PC-9 (cell line): ENCODE measurements at regions not wholly inside any gene's neighbourhood (a gene's known extent, or its start where the extent isn't known, plus 50 kb on each side); places are given as distances from the start of the nearest gene placed in this dataset.

Source experiments
- BruUV-seq: library from RNA; stranded (reverse); fragments of 400-500 nt; replicated peaks from 2 replicates; lab custom pipeline; 2021; lab: Mats Ljungman, UMichigan
- CTCF ChIA-PET: fragments of 300-600 bp; sonication (Branson Sonifier 250); formaldehyde crosslinking; loops from one replicate; lab custom pipeline; 2022; ENCODE audit warnings: antibody characterized with exemption; lab: Charles Lee
- POLR2A ChIA-PET: fragments of 300-600 bp; sonication (Branson Sonifier 250); formaldehyde crosslinking; loops from one replicate; lab custom pipeline; 2022; ENCODE audit warnings: antibody characterized with exemption; ENCODE audit not compliant: unreplicated experiment; lab: Charles Lee
- DNase-seq, 2 experiments: peaks; one replicate each; pipeline versions ENCODE4 v3.0.0 to v3.0.0-alpha.2; 2015 to 2022; ENCODE audit warnings: mixed read lengths in 1 of 2
- H2AFZ ChIP-seq: fragments of 200-600 bp; sonication (generic); 2 replicates; pipeline ENCODE4 v1.8.1; 2017; ENCODE audit warnings: antibody characterized with exemption
- H3F3A ChIP-seq: fragments of 200-600 bp; sonication (generic); 2 replicates; pipeline ENCODE4 v1.8.1; 2017; ENCODE audit warnings: antibody characterized with exemption, mild to moderate bottlenecking, low read depth; ENCODE audit not compliant: insufficient read depth
- H3K27ac ChIP-seq: fragments of 200-600 bp; sonication (generic); 2 replicates; pipeline ENCODE4 v1.6.1; 2016; ENCODE audit warnings: mixed run types
- H3K27me3 ChIP-seq: fragments of 200-600 bp; sonication (generic); 2 replicates; pipeline ENCODE4 v1.6.1; 2016; ENCODE audit warnings: low read depth, mixed run types; ENCODE audit not compliant: insufficient read depth
- H3K36me3 ChIP-seq: fragments of 200-600 bp; sonication (generic); 2 replicates; pipeline ENCODE4 v1.6.1; 2016; ENCODE audit warnings: low read depth, mixed run types
- H3K4me1 ChIP-seq: fragments of 200-600 bp; sonication (generic); replicated peaks from 2 replicates; pipeline ENCODE4 v1.6.1; 2016; ENCODE audit warnings: mixed run types; ENCODE audit not compliant: insufficient read depth
- H3K4me2 ChIP-seq: fragments of 200-600 bp; sonication (generic); 2 replicates; pipeline ENCODE4 v1.6.1; 2017; ENCODE audit warnings: mixed run types
- H3K4me3 ChIP-seq: fragments of 200-600 bp; sonication (generic); 2 replicates; pipeline ENCODE4 v1.6.1; 2016; ENCODE audit warnings: mixed run types
- H3K79me2 ChIP-seq: fragments of 200-600 bp; sonication (generic); 2 replicates; pipeline ENCODE4 v1.6.1; 2017; ENCODE audit warnings: low read depth, mixed run types
- H3K9me2 ChIP-seq: fragments of 200-600 bp; sonication (generic); 2 replicates; pipeline ENCODE4 v1.8.1; 2017; ENCODE audit warnings: mild to moderate bottlenecking; ENCODE audit not compliant: insufficient read depth
- H3K9me3 ChIP-seq: fragments of 200-600 bp; sonication (generic); 2 replicates; pipeline ENCODE4 v1.8.1; 2016; ENCODE audit warnings: low read depth; ENCODE audit not compliant: insufficient read depth
- H4K20me1 ChIP-seq: fragments of 200-600 bp; sonication (generic); 2 replicates; pipeline ENCODE4 v1.8.1; 2017; ENCODE audit not compliant: insufficient read depth
- EZH2 ChIP-seq: fragments of 200-600 bp; sonication (generic); IDR thresholded peaks from 2 replicates; pipeline ENCODE4 v1.8.0; 2017; ENCODE audit warnings: antibody characterized with exemption, low read depth
- intact Hi-C: fragments of 100-400 bp; cut with micrococcal nuclease; formaldehyde crosslinking; loops from one replicate; pipeline ENCODE4 v1.10.0; 2022; ENCODE audit not compliant: unreplicated experiment
- TF ChIP-seq, protein P1 (sequence below): fragments of 200-600 bp; sonication (generic); conservative IDR thresholded peaks from 2 replicates; pipeline ENCODE4 v1.6.1; 2017; ENCODE audit warnings: mixed run types, antibody characterized with exemption, mild to moderate bottlenecking, moderate library complexity

DNA sequence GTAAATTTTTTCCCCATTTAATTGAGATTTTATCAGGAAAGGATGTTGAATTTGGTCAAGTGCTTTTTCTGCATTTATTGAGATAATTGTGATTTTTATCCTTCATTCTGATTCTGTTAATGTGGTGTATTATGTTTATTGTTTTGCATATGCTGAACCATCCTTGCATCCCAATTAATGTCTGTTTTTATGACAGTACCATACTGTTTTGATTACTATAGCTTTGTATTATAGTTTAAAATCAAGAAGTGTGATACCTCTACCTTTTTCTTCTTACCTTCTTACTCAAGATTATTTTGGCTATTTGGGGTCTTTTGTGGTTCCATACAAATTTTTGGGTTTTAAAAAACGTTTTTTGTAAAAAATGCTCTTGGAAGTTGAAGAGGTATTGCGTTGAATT lies 357.2 kb downstream of the REEP3 start:
- no peaks in the 10 kb centered on the region for H4K20me1 ChIP-seq
- H3K79me2 ChIP-seq: no peaks in the 10 kb centered on the region
- CTCF ChIA-PET: no interaction called here
- POLR2A ChIA-PET: no interaction called here
- H3K27ac ChIP-seq: no peak overlapping the region
- no peaks in the 10 kb centered on the region for H3F3A ChIP-seq
- no peak for DNase-seq
- H3K36me3 ChIP-seq: no peaks in the 10 kb centered on the region
- no peak overlapping the region for H3K4me2 ChIP-seq
- no peak for TF ChIP-seq EZH2
- TF ChIP-seq, protein P1, sequence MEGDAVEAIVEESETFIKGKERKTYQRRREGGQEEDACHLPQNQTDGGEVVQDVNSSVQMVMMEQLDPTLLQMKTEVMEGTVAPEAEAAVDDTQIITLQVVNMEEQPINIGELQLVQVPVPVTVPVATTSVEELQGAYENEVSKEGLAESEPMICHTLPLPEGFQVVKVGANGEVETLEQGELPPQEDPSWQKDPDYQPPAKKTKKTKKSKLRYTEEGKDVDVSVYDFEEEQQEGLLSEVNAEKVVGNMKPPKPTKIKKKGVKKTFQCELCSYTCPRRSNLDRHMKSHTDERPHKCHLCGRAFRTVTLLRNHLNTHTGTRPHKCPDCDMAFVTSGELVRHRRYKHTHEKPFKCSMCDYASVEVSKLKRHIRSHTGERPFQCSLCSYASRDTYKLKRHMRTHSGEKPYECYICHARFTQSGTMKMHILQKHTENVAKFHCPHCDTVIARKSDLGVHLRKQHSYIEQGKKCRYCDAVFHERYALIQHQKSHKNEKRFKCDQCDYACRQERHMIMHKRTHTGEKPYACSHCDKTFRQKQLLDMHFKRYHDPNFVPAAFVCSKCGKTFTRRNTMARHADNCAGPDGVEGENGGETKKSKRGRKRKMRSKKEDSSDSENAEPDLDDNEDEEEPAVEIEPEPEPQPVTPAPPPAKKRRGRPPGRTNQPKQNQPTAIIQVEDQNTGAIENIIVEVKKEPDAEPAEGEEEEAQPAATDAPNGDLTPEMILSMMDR: no peak
- no peak overlapping the region for H3K4me3 ChIP-seq
- intact Hi-C loops: no loop called here
- BruUV-seq: no TSS peak
- H3K9me2 ChIP-seq: no peaks in the 10 kb centered on the region
- no peak overlapping the region for H2AFZ ChIP-seq
- H3K4me1 ChIP-seq: no peaks in the 10 kb centered on the region
- 0 out of 2 replicates have a peak, but pooled peaks cover 5% of the 10 kb centered on the region for H3K27me3 ChIP-seq
- 0 out of 2 replicates have a peak, but pooled peaks cover 8% of the 10 kb centered on the region for H3K9me3 ChIP-seq

DNA sequence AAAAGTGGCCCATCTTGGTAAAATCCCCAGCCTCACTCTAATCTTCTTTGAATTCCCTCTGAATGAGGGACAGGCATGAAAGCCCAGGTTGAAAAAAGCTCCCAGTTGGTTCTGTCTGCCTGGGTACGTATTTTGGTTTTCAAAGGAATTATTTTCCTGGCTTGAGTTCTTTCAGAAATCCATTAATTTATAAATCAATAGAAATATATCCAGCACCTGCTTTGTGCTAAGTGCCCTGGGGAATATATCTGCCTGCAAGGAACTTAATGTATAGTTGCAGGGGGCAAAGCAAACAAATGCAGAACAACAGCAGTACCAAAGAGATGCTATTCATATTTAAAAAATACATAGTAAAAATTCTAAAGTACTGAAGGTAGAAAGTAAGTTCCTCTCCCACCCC lies 362.7 kb downstream of the REEP3 start:
- Histone ChIP-seq H3K4me2 (no peak overlapping the region), H3K9me2 (no peaks in the 10 kb centered on the region), H3K36me3 (no peaks in the 10 kb centered on the region), H4K20me1 (no peaks in the 10 kb centered on the region), H3K4me1 (no peaks in the 10 kb centered on the region), H3K4me3 (no peak overlapping the region), H3F3A (no peaks in the 10 kb centered on the region), H2AFZ (no peak overlapping the region), H3K79me2 (no peaks in the 10 kb centered on the region), H3K27me3 (0 out of 2 replicates have a peak, but pooled peaks cover 1% of the 10 kb centered on the region), H3K27ac (no peak overlapping the region), H3K9me3 (no peaks in the 10 kb centered on the region)
- TF ChIP-seq, protein P1: no peak
- TF ChIP-seq EZH2: no peak
- intact Hi-C loops: no loop called here
- BruUV-seq: no TSS peak
- no peak for DNase-seq
- ChIA-PET CTCF (no interaction called here), POLR2A (no interaction called here)

DNA sequence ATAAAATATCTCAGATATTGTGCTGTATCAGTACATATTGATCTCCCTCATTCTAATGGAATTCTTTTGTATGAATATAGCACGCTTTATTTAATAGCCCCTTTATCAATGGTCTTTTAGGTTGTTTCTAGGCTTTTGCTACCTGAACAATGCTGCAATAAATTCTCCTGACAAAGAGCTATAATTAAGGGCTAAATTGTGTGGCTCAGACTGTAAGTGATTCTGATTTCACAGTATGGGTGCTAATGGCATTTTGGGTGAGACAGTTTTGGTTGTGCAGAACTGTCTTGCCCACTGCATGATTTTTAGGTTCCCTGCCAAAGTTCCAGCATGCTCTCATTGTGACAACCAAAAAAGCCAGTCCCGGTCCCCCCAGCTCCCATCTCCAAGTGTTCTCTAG lies 363.2 kb downstream of the REEP3 start:
- no TSS peak for BruUV-seq
- no peaks in the 10 kb centered on the region for H3K4me1 ChIP-seq
- ChIA-PET POLR2A (no interaction called here), CTCF (no interaction called here)
- no peaks in the 10 kb centered on the region for H3K9me3 ChIP-seq
- no peaks in the 10 kb centered on the region for H3K36me3 ChIP-seq
- H3K27ac ChIP-seq: no peak overlapping the region
- no peak for DNase-seq
- TF ChIP-seq EZH2: no peak
- TF ChIP-seq, protein P1: no peak
- intact Hi-C loops: no loop called here
- no peaks in the 10 kb centered on the region for H3K9me2 ChIP-seq
- H2AFZ ChIP-seq: no peak overlapping the region
- H3K27me3 ChIP-seq: peaks cover 7% of the 10 kb centered on the region; the same call in 1 of the 2 replicates
- no peak overlapping the region for H3K4me2 ChIP-seq
- no peaks in the 10 kb centered on the region for H4K20me1 ChIP-seq
- H3K79me2 ChIP-seq: no peaks in the 10 kb centered on the region
- H3F3A ChIP-seq: no peaks in the 10 kb centered on the region
- H3K4me3 ChIP-seq: no peak overlapping the region
